ENCODE measurements at regions not wholly inside any gene's neighbourhood (a gene's known extent, or its start where the extent isn't known, plus 50 kb on each side); places are given as distances from the start of the nearest gene placed in this dataset.

DNA sequence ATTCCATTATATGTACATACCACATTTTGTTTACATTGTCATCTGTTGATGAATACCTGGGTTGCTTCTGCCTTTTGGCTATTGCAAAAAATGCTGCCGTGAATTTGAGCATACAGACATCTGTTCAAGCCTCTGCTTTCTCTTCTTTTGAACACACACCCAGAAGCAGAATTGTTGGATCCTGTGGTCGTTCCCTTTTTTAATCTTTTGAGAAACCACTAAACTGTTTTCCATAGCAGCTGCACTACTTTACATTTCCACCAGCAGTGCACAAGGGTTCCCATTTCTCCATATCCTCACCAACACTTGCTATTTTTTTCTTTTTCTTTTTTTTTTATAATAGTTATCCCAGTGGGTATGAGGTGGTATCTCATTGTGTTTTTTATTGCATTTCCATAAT, 123.5 kb downstream of the TEX29 start:
- H3K79me2 ChIP-seq (ENCODE audit: control insufficient read depth, low read length): no peaks in the 10 kb centered on the region
- no peaks in the 10 kb centered on the region for H3K4me1 ChIP-seq (ENCODE audit: control insufficient read depth, low read length)
- H3K4me3 ChIP-seq (ENCODE audit: low read length): no peak overlapping the region
- H3K27me3 ChIP-seq (ENCODE audit: control insufficient read depth, low read length): peaks cover 4% of the 10 kb centered on the region; the same call in 1 of the 2 replicates
- H3K4me2 ChIP-seq (ENCODE audit: low read length): no peak overlapping the region
- H3F3A ChIP-seq (ENCODE audit: control insufficient read depth, insufficient read depth): no peaks in the 10 kb centered on the region
- TF ChIP-seq EZH2phosphoT487 (IDR thresholded peaks at IDR 0.05; ENCODE audit: borderline replicate concordance, low read length): no peak
- TF ChIP-seq, protein P1, sequence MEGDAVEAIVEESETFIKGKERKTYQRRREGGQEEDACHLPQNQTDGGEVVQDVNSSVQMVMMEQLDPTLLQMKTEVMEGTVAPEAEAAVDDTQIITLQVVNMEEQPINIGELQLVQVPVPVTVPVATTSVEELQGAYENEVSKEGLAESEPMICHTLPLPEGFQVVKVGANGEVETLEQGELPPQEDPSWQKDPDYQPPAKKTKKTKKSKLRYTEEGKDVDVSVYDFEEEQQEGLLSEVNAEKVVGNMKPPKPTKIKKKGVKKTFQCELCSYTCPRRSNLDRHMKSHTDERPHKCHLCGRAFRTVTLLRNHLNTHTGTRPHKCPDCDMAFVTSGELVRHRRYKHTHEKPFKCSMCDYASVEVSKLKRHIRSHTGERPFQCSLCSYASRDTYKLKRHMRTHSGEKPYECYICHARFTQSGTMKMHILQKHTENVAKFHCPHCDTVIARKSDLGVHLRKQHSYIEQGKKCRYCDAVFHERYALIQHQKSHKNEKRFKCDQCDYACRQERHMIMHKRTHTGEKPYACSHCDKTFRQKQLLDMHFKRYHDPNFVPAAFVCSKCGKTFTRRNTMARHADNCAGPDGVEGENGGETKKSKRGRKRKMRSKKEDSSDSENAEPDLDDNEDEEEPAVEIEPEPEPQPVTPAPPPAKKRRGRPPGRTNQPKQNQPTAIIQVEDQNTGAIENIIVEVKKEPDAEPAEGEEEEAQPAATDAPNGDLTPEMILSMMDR (IDR thresholded peaks at IDR 0.05; ENCODE audit: low read depth, low read length, poor library complexity, severe bottlenecking): no peak
- no peak overlapping the region for H3K27ac ChIP-seq (ENCODE audit: low read depth, low read length)
- no peaks in the 10 kb centered on the region for H3K9me3 ChIP-seq (ENCODE audit: control insufficient read depth, insufficient read depth, low read length)
- H3K36me3 ChIP-seq (ENCODE audit: control insufficient read depth, low read length): no peaks in the 10 kb centered on the region
- H3K9me2 ChIP-seq (replicated peaks; ENCODE audit: control insufficient read depth, low read length): no peaks in the 10 kb centered on the region
- no peaks in the 10 kb centered on the region for H4K20me1 ChIP-seq (ENCODE audit: control insufficient read depth, insufficient read depth, low read depth, low read length)

DNA sequence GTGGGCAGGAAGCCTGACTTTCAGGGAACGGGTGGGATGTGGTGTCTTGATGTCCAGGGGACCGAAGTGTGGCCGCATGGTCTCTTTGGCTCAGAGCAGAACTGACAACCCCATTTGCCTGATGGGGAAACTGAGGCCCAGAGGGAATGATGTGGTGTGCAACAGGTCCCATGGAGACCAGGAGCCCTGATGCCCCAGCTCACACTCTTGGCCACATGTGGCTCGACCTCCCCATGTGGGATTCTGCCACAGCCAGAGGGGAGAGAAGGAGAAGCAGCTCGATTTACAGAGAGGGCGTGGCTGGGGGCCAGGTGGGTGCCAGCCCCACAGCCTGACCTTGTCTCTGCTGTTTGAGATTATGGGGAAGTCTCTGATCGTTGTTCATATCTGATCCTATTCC, 128.1 kb downstream of the TEX29 start:
- no peak overlapping the region for H3K4me3 ChIP-seq (ENCODE audit: low read length)
- H4K20me1 ChIP-seq (ENCODE audit: control insufficient read depth, insufficient read depth, low read depth, low read length): no peaks in the 10 kb centered on the region
- no peak overlapping the region for H3K27ac ChIP-seq (ENCODE audit: low read depth, low read length)
- no peak for TF ChIP-seq EZH2phosphoT487 (IDR thresholded peaks at IDR 0.05; ENCODE audit: borderline replicate concordance, low read length)
- TF ChIP-seq, protein P1 (IDR thresholded peaks at IDR 0.05; ENCODE audit: low read depth, low read length, poor library complexity, severe bottlenecking): no peak
- H3K27me3 ChIP-seq (ENCODE audit: control insufficient read depth, low read length): peaks cover 6% of the 10 kb centered on the region; the same call in 1 of the 2 replicates
- no peaks in the 10 kb centered on the region for H3K4me1 ChIP-seq (ENCODE audit: control insufficient read depth, low read length)
- no peak overlapping the region for H3K4me2 ChIP-seq (ENCODE audit: low read length)
- no peaks in the 10 kb centered on the region for H3K36me3 ChIP-seq (ENCODE audit: control insufficient read depth, low read length)
- no peaks in the 10 kb centered on the region for H3F3A ChIP-seq (ENCODE audit: control insufficient read depth, insufficient read depth)
- no peaks in the 10 kb centered on the region for H3K79me2 ChIP-seq (ENCODE audit: control insufficient read depth, low read length)
- H3K9me3 ChIP-seq (ENCODE audit: control insufficient read depth, insufficient read depth, low read length): no peaks in the 10 kb centered on the region
- no peaks in the 10 kb centered on the region for H3K9me2 ChIP-seq (replicated peaks; ENCODE audit: control insufficient read depth, low read length)

GRCh38 chr13:111449041-111449440, 128.6 kb downstream of the TEX29 start:
- Histone ChIP-seq H3K4me1 (ENCODE audit: control insufficient read depth, low read length) (no peaks in the 10 kb centered on the region), H3K9me2 (replicated peaks; ENCODE audit: control insufficient read depth, low read length) (no peaks in the 10 kb centered on the region), H3K4me3 (ENCODE audit: low read length) (no peak overlapping the region), H3K27me3 (ENCODE audit: control insufficient read depth, low read length) (peaks cover 7% of the 10 kb centered on the region; the same call in 1 of the 2 replicates), H3K9me3 (ENCODE audit: control insufficient read depth, insufficient read depth, low read length) (no peaks in the 10 kb centered on the region), H3K4me2 (ENCODE audit: low read length) (no peak overlapping the region), H3K79me2 (ENCODE audit: control insufficient read depth, low read length) (no peaks in the 10 kb centered on the region), H3K36me3 (ENCODE audit: control insufficient read depth, low read length) (no peaks in the 10 kb centered on the region), H3K27ac (ENCODE audit: low read depth, low read length) (no peak overlapping the region), H3F3A (ENCODE audit: control insufficient read depth, insufficient read depth) (no peaks in the 10 kb centered on the region), H4K20me1 (ENCODE audit: control insufficient read depth, insufficient read depth, low read depth, low read length) (no peaks in the 10 kb centered on the region)
- TF ChIP-seq EZH2phosphoT487 (IDR thresholded peaks at IDR 0.05; ENCODE audit: borderline replicate concordance, low read length): no peak
- TF ChIP-seq, protein P1 (IDR thresholded peaks at IDR 0.05; ENCODE audit: low read depth, low read length, poor library complexity, severe bottlenecking): no peak

Measured in DOHH2 (cell line).